Activated CD8-positive, alpha-beta T cell treated with anti-CD3 and anti-CD28 coated beads for 36 hours (primary cell): ENCODE measurements at regions not wholly inside any gene's neighbourhood (a gene's known extent, or its start where the extent isn't known, plus 50 kb on each side); places are given as distances from the start of the nearest gene placed in this dataset.

Experiments
- ATAC-seq: fragments of 200-7000 bp; cut with Tn5 transposase; one replicate; pipeline ENCODE4 v1.10.0; 2021; ENCODE audit warnings: mild to moderate bottlenecking, moderate library complexity
- CTCF ChIA-PET: fragments of 350-600 bp; sonication (Branson Sonifier 250); formaldehyde crosslinking; loops from one replicate; lab custom pipeline; 2021; ENCODE audit warnings: antibody characterized with exemption; lab: Charles Lee
- POLR2A ChIA-PET: fragments of 350-600 bp; sonication (Branson Sonifier 250); formaldehyde crosslinking; loops from one replicate; lab custom pipeline; 2021; ENCODE audit warnings: antibody characterized with exemption; lab: Charles Lee
- DNase-seq: peaks from one replicate; pipeline ENCODE4 v3.0.0-alpha.2; 2020
- H3K27ac Mint-ChIP-seq: one replicate; pipeline ENCODE4 v1.8.0; 2021; ENCODE audit warnings: mild to moderate bottlenecking, mixed read lengths
- H3K27me3 Mint-ChIP-seq: one replicate; pipeline ENCODE4 v1.8.0; 2021; ENCODE audit warnings: mixed read lengths
- H3K36me3 Mint-ChIP-seq: one replicate; pipeline ENCODE4 v1.8.0; 2021; ENCODE audit warnings: low read depth, mixed read lengths
- H3K4me1 Mint-ChIP-seq: one replicate; pipeline ENCODE4 v1.8.0; 2021; ENCODE audit warnings: low read depth, mixed read lengths
- H3K4me3 Mint-ChIP-seq: one replicate; pipeline ENCODE4 v1.8.0; 2021; ENCODE audit warnings: mild to moderate bottlenecking, moderate library complexity, mixed read lengths
- H3K9me3 Mint-ChIP-seq: one replicate; pipeline ENCODE4 v1.8.0; 2021; ENCODE audit warnings: mixed read lengths
- CTCF ChIP-seq: fragments of 200-600 bp; IDR thresholded peaks from one replicate; pipeline ENCODE4 v1.8.0; 2022; ENCODE audit warnings: antibody characterized with exemption, mild to moderate bottlenecking
- intact Hi-C: fragments of 100-400 bp; cut with micrococcal nuclease; formaldehyde crosslinking; loops from one replicate; pipeline ENCODE4 v1.10.0; 2022

GRCh38 chr10:2978574-2979273 is 88.6 kb upstream of the PFKP start:
- intact Hi-C loops: loop anchor here (5.0 kb wide), 1 partner anchor 51 kb away; no protein-coding TSS in a partner anchor
- Mint-ChIP-seq H3K4me3 (no peak overlapping the region), H3K9me3 (no peaks in the 10 kb centered on the region), H3K27me3 (peaks cover 3% of the 10 kb centered on the region), H3K36me3 (no peaks in the 10 kb centered on the region), H3K4me1 (no peaks in the 10 kb centered on the region), H3K27ac (no peak overlapping the region)
- TF ChIP-seq CTCF: no peak
- ChIA-PET CTCF (interaction anchor here (1.4 to 1.9 kb wide), 3 partner anchors 8 to 34 kb away, joined by 3 to 4 read pairs (median 3); no protein-coding TSS in a partner anchor), POLR2A (interaction anchor here (0.6 kb wide), 1 partner anchor 537 kb away, joined by 3 read pairs; no protein-coding TSS in a partner anchor)
- ATAC-seq: no peak
- DNase-seq: no peak

- POLR2A ChIA-PET: interaction anchor here (0.6 kb wide), 1 partner anchor 1619 kb away, joined by 3 read pairs; no protein-coding TSS in a partner anchor
These were observed 89.2 kb upstream of the PFKP start for GRCh38 chr10:2978111-2978510.

GRCh38 chr10:2974503-2975207 is 92.7 kb upstream of the PFKP start:
- Mint-ChIP-seq H3K4me3 (no peak overlapping the region), H3K9me3 (no peaks in the 10 kb centered on the region), H3K27me3 (no peaks in the 10 kb centered on the region), H3K27ac (no peak overlapping the region), H3K4me1 (no peaks in the 10 kb centered on the region), H3K36me3 (no peaks in the 10 kb centered on the region)
- ChIA-PET CTCF (interaction anchor here (0.8 kb wide), 1 partner anchor 25 kb away, joined by 3 read pairs; no protein-coding TSS in a partner anchor), POLR2A (no interaction called here)
- TF ChIP-seq CTCF: no peak
- ATAC-seq: no peak
- DNase-seq: no peak
- intact Hi-C loops: loop anchor here (5.0 kb wide), 1 partner anchor 47 kb away; no protein-coding TSS in a partner anchor

More at GRCh38 chr10:2978111-2978510, 89.2 kb upstream of the PFKP start:
- H3K9me3 Mint-ChIP-seq: no peaks in the 10 kb centered on the region
- no peak overlapping the region for H3K27ac Mint-ChIP-seq
- intact Hi-C loops: loop anchor here (5.0 kb wide), 1 partner anchor 51 kb away; no protein-coding TSS in a partner anchor
- no peaks in the 10 kb centered on the region for H3K36me3 Mint-ChIP-seq
- no peaks in the 10 kb centered on the region for H3K4me1 Mint-ChIP-seq
- peaks cover 2% of the 10 kb centered on the region for H3K27me3 Mint-ChIP-seq
- H3K4me3 Mint-ChIP-seq: no peak overlapping the region
- peak; percentile 37 for TF ChIP-seq CTCF
- DNase-seq: no peak
- CTCF ChIA-PET: interaction anchor here (0.7 to 1.9 kb wide), 9 partner anchors 17 to 358 kb away, joined by 3 to 6 read pairs (median 3); no protein-coding TSS in a partner anchor
- ATAC-seq: peak; percentile 60

GRCh38 chr10:2974083-2974482 is 93.3 kb upstream of the PFKP start:
- Mint-ChIP-seq H3K27me3 (no peaks in the 10 kb centered on the region), H3K36me3 (no peaks in the 10 kb centered on the region), H3K4me1 (no peaks in the 10 kb centered on the region), H3K9me3 (no peaks in the 10 kb centered on the region), H3K27ac (no peak overlapping the region), H3K4me3 (no peak overlapping the region)
- no peak for ATAC-seq
- intact Hi-C loops: no loop called here
- no peak for DNase-seq
- CTCF ChIA-PET: interaction anchor here (0.8 kb wide), 1 partner anchor 26 kb away, joined by 3 read pairs; no protein-coding TSS in a partner anchor
- POLR2A ChIA-PET: no interaction called here
- TF ChIP-seq CTCF: no peak
